ENCODE measurements at regions not wholly inside any gene's neighbourhood (a gene's known extent, or its start where the extent isn't known, plus 50 kb on each side); places are given as distances from the start of the nearest gene placed in this dataset.

DNA sequence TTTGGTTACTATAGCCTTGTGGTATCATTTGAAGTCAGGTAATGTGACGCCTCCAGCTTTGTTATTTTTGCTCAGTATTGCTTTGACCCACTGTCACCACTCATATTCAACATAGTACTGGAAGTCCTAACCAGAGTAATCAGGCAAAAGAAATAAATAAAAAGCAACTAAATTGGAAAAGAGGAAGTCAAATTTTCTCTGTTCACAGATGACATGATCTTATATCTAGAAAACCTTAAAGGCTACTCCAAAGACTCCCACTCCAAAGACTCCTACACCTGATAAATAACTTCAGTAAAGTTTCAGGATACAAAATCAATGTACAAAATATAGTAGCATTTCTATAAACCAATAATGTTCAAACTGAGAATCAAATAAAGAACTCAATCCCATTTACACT is 348.6 kb downstream of the CXXC4 start:
- no peaks in the 10 kb centered on the region for H3K27me3 ChIP-seq
- no peaks in the 10 kb centered on the region for H3K79me2 ChIP-seq
- no peaks in the 10 kb centered on the region for H3K9me2 ChIP-seq (replicated peaks; ENCODE audit: insufficient read depth)
- no peak overlapping the region for H3K27ac ChIP-seq
- no peak overlapping the region for H2AFZ ChIP-seq
- no peak overlapping the region for H3K4me3 ChIP-seq
- H3K9me3 ChIP-seq (ENCODE audit: low read depth): no peaks in the 10 kb centered on the region
- TF ChIP-seq EZH2 (IDR thresholded peaks at IDR 0.05; ENCODE audit: borderline replicate concordance): no peak
- no peak for TF ChIP-seq CTCF (IDR thresholded peaks at IDR 0.05; ENCODE audit: poor library complexity)
- no peak for TF ChIP-seq EZH2phosphoT487 (IDR thresholded peaks at IDR 0.05; ENCODE audit: low read depth, severe bottlenecking, unreplicated experiment)
- WGBS (ENCODE audit: low lambda C conversion rate, missing lambda C conversion rate): 88% methylated on average over 1 of the region's 1 CpG
- DNase-seq (ENCODE audit: low spot score): no peak
- no peaks in the 10 kb centered on the region for H3K36me3 ChIP-seq (replicated peaks; ENCODE audit: insufficient read depth, low read depth)
- no peak overlapping the region for H3K4me2 ChIP-seq
- no peaks in the 10 kb centered on the region for H4K20me1 ChIP-seq (ENCODE audit: insufficient read depth, poor library complexity, severe bottlenecking)
- no peaks in the 10 kb centered on the region for H3K4me1 ChIP-seq (ENCODE audit: insufficient read depth)

DNA sequence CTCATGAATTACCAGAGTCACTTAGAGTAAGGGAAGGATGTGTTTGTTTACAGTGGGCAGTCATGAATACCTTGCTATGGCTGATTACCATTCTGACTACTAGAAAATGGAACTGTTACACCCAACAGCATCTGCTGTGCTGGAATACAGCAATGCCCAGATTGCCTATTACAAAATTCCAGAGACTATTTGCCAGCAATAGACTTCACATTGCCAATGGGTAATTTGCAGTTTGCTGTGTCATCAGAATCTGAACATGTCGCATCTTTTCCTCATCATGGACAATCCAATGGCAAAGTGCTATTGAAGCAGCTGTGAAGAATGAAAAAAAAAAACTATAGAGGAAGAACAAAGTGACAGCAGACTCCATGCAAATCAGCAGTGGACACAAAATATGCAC is 356.6 kb downstream of the CXXC4 start:
- no peak overlapping the region for H3K27ac ChIP-seq
- no peaks in the 10 kb centered on the region for H3K36me3 ChIP-seq (replicated peaks; ENCODE audit: insufficient read depth, low read depth)
- TF ChIP-seq CTCF (IDR thresholded peaks at IDR 0.05; ENCODE audit: poor library complexity) (no peak), EZH2 (IDR thresholded peaks at IDR 0.05; ENCODE audit: borderline replicate concordance) (no peak), EZH2phosphoT487 (IDR thresholded peaks at IDR 0.05; ENCODE audit: low read depth, severe bottlenecking, unreplicated experiment) (no peak)
- H3K9me3 ChIP-seq (ENCODE audit: low read depth): no peaks in the 10 kb centered on the region
- DNase-seq (ENCODE audit: low spot score): no peak
- no peak overlapping the region for H2AFZ ChIP-seq
- H3K27me3 ChIP-seq: no peaks in the 10 kb centered on the region
- H3K9me2 ChIP-seq (replicated peaks; ENCODE audit: insufficient read depth): no peaks in the 10 kb centered on the region
- H3K4me1 ChIP-seq (ENCODE audit: insufficient read depth): no peaks in the 10 kb centered on the region
- H3K4me2 ChIP-seq: no peak overlapping the region
- no peak overlapping the region for H3K4me3 ChIP-seq
- H4K20me1 ChIP-seq (ENCODE audit: insufficient read depth, poor library complexity, severe bottlenecking): no peaks in the 10 kb centered on the region
- H3K79me2 ChIP-seq: no peaks in the 10 kb centered on the region
- WGBS (ENCODE audit: low lambda C conversion rate, missing lambda C conversion rate): 96% methylated on average over 1 of the region's 1 CpG

DNA sequence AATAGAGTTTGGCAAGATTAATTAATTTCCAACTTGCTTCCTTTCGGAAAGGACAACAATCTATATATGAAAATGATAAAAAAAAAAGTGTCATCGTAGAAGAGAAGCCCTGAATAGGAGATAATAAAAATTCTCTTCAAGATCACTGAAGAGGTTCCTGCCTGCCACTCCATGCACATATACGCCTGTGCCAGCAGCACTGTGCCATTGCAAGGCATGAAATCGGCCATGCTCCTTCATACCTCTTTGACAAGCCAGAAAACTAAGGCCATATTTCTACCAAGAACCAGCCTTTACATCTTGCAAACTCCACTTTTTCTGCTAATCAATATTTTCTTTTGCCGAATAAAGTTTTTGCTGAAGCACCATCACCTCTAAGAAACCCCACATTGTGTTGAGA is 365.5 kb downstream of the CXXC4 start:
- Histone ChIP-seq H4K20me1 (ENCODE audit: insufficient read depth, poor library complexity, severe bottlenecking) (no peaks in the 10 kb centered on the region), H2AFZ (no peak overlapping the region), H3K4me3 (no peak overlapping the region), H3K36me3 (replicated peaks; ENCODE audit: insufficient read depth, low read depth) (no peaks in the 10 kb centered on the region), H3K4me1 (ENCODE audit: insufficient read depth) (peaks cover 11% of the 10 kb centered on the region), H3K9me2 (replicated peaks; ENCODE audit: insufficient read depth) (no peaks in the 10 kb centered on the region), H3K9me3 (ENCODE audit: low read depth) (no peaks in the 10 kb centered on the region), H3K79me2 (no peaks in the 10 kb centered on the region), H3K4me2 (peak overlapping the region; percentile 59), H3K27me3 (no peaks in the 10 kb centered on the region), H3K27ac (peak overlapping the region; percentile 41)
- WGBS (ENCODE audit: low lambda C conversion rate, missing lambda C conversion rate): 81% methylated on average over 5 of the region's 5 CpGs
- TF ChIP-seq EZH2phosphoT487 (IDR thresholded peaks at IDR 0.05; ENCODE audit: low read depth, severe bottlenecking, unreplicated experiment) (no peak), EZH2 (IDR thresholded peaks at IDR 0.05; ENCODE audit: borderline replicate concordance) (no peak), CTCF (IDR thresholded peaks at IDR 0.05; ENCODE audit: poor library complexity) (no peak)
- no peak for DNase-seq (ENCODE audit: low spot score)

DNA sequence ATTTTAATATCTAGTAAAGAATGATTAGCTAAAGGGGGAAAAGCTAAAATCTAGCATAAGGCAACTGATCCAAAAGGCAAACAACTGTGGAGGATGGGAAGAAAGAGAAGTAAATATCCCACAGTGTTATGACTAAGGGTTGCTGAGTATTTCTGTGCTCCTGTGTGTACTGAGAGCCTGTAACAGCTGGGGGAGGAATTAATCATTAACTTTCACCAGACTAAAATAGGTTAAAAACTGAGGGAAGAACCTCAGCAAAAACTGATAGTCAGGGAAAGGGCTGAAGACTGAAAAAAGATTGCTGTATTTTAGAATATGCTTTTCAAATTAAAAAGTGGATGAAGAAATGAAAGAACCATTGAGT is 365.9 kb downstream of the CXXC4 start:
- H3K27ac ChIP-seq: peak overlapping the region; percentile 41
- H3K79me2 ChIP-seq: no peaks in the 10 kb centered on the region
- peak; percentile 57 for DNase-seq (ENCODE audit: low spot score)
- no peak overlapping the region for H3K4me3 ChIP-seq
- no peaks in the 10 kb centered on the region for H3K9me3 ChIP-seq (ENCODE audit: low read depth)
- no peak for TF ChIP-seq EZH2phosphoT487 (IDR thresholded peaks at IDR 0.05; ENCODE audit: low read depth, severe bottlenecking, unreplicated experiment)
- no peak for TF ChIP-seq CTCF (IDR thresholded peaks at IDR 0.05; ENCODE audit: poor library complexity)
- no peak for TF ChIP-seq EZH2 (IDR thresholded peaks at IDR 0.05; ENCODE audit: borderline replicate concordance)
- no peaks in the 10 kb centered on the region for H3K36me3 ChIP-seq (replicated peaks; ENCODE audit: insufficient read depth, low read depth)
- H3K27me3 ChIP-seq: no peaks in the 10 kb centered on the region
- H3K4me1 ChIP-seq (ENCODE audit: insufficient read depth): peaks cover 11% of the 10 kb centered on the region
- no peaks in the 10 kb centered on the region for H3K9me2 ChIP-seq (replicated peaks; ENCODE audit: insufficient read depth)
- H2AFZ ChIP-seq: no peak overlapping the region
- peak overlapping the region; percentile 59 for H3K4me2 ChIP-seq
- H4K20me1 ChIP-seq (ENCODE audit: insufficient read depth, poor library complexity, severe bottlenecking): no peaks in the 10 kb centered on the region
